ENCODE measurements at regions not wholly inside any gene's neighbourhood (a gene's known extent, or its start where the extent isn't known, plus 50 kb on each side); places are given as distances from the start of the nearest gene placed in this dataset.

DNA sequence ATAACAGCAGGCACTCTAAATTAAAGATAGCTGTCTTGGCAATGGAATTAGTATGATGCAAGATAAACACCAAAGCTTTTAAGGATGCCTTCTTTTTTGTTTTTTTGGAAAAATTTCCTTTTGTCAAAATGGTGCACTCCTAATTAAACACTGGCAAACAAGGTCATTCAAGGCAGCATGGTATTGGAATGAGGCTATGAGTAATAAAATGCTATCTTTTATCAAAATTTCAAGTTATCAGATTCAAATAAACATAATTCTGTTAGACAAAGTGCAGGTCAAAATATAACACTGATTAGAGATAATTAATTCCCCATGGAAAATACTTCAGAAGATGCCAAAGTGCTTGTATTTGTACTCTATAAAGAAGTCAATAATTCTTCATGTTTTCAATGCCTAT is 514.1 kb downstream of the TENT5A start:
- H3K9me2 ChIP-seq (replicated peaks; ENCODE audit: insufficient read depth): no peaks in the 10 kb centered on the region
- no peak for DNase-seq (ENCODE audit: low spot score)
- H3K9me3 ChIP-seq (ENCODE audit: low read depth): no peaks in the 10 kb centered on the region
- H3K4me3 ChIP-seq: no peak overlapping the region
- TF ChIP-seq, protein P1, sequence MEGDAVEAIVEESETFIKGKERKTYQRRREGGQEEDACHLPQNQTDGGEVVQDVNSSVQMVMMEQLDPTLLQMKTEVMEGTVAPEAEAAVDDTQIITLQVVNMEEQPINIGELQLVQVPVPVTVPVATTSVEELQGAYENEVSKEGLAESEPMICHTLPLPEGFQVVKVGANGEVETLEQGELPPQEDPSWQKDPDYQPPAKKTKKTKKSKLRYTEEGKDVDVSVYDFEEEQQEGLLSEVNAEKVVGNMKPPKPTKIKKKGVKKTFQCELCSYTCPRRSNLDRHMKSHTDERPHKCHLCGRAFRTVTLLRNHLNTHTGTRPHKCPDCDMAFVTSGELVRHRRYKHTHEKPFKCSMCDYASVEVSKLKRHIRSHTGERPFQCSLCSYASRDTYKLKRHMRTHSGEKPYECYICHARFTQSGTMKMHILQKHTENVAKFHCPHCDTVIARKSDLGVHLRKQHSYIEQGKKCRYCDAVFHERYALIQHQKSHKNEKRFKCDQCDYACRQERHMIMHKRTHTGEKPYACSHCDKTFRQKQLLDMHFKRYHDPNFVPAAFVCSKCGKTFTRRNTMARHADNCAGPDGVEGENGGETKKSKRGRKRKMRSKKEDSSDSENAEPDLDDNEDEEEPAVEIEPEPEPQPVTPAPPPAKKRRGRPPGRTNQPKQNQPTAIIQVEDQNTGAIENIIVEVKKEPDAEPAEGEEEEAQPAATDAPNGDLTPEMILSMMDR (IDR thresholded peaks at IDR 0.05; ENCODE audit: poor library complexity): no peak
- TF ChIP-seq EZH2phosphoT487 (IDR thresholded peaks at IDR 0.05; ENCODE audit: low read depth, severe bottlenecking, unreplicated experiment): no peak
- TF ChIP-seq EZH2 (IDR thresholded peaks at IDR 0.05; ENCODE audit: borderline replicate concordance): no peak
- no peaks in the 10 kb centered on the region for H3K27me3 ChIP-seq
- no peaks in the 10 kb centered on the region for H4K20me1 ChIP-seq (ENCODE audit: insufficient read depth, poor library complexity, severe bottlenecking)
- no peak overlapping the region for H3K4me2 ChIP-seq
- no peaks in the 10 kb centered on the region for H3K36me3 ChIP-seq (replicated peaks; ENCODE audit: insufficient read depth, low read depth)
- H3K27ac ChIP-seq: no peak overlapping the region
- no peak overlapping the region for H2AFZ ChIP-seq
- no peaks in the 10 kb centered on the region for H3K4me1 ChIP-seq (ENCODE audit: insufficient read depth)
- H3K79me2 ChIP-seq: no peaks in the 10 kb centered on the region

DNA sequence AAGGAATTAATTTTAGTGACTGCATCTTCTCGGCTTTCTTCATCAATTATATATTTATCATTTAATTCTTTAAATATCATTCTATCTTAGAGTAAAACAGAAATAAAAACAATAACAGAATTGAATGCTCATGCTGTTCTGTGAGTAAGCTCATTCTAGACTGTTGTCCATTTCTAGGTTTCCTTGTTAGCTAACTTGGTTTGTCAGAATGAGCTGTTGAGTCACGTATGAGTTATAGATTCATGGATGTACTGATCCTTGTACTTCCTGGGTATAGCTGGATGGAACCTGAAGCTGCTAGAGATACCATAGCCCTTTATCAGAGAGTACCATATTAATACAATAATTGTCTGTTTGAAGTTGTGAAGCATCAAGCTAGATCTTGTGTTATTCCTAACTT is 515.3 kb downstream of the TENT5A start:
- no peak overlapping the region for H3K4me3 ChIP-seq
- no peaks in the 10 kb centered on the region for H3K36me3 ChIP-seq (replicated peaks; ENCODE audit: insufficient read depth, low read depth)
- H3K27me3 ChIP-seq: no peaks in the 10 kb centered on the region
- 94% methylated on average over 2 of the region's 2 CpGs for WGBS (ENCODE audit: low lambda C conversion rate, missing lambda C conversion rate)
- no peaks in the 10 kb centered on the region for H4K20me1 ChIP-seq (ENCODE audit: insufficient read depth, poor library complexity, severe bottlenecking)
- no peak overlapping the region for H3K27ac ChIP-seq
- no peak overlapping the region for H3K4me2 ChIP-seq
- TF ChIP-seq, protein P1 (IDR thresholded peaks at IDR 0.05; ENCODE audit: poor library complexity): no peak
- TF ChIP-seq EZH2 (IDR thresholded peaks at IDR 0.05; ENCODE audit: borderline replicate concordance) (no peak), EZH2phosphoT487 (IDR thresholded peaks at IDR 0.05; ENCODE audit: low read depth, severe bottlenecking, unreplicated experiment) (no peak)
- H3K9me3 ChIP-seq (ENCODE audit: low read depth): no peaks in the 10 kb centered on the region
- H3K9me2 ChIP-seq (replicated peaks; ENCODE audit: insufficient read depth): no peaks in the 10 kb centered on the region
- H3K4me1 ChIP-seq (ENCODE audit: insufficient read depth): no peaks in the 10 kb centered on the region
- H2AFZ ChIP-seq: no peak overlapping the region
- no peaks in the 10 kb centered on the region for H3K79me2 ChIP-seq
- no peak for DNase-seq (ENCODE audit: low spot score)

DNA sequence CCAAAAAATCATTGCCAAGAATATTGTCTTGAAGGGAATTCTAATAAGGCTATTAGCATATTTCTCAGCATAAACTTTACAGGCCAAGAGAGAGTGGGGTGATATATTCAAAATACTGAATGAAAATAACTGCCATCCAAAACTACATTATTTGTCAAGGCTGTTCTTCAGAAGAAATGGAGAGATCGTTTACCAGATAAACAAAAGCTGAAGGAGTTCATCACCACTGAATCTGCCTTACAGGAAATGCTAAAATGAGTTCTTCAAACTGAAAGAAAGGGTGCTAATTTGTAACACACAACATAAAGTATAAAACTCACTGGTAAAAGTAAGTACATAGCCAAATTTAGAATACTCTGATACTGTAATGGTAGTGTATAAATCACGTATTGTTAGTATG is 517.0 kb downstream of the TENT5A start:
- Histone ChIP-seq H3K9me3 (ENCODE audit: low read depth) (no peaks in the 10 kb centered on the region), H3K36me3 (replicated peaks; ENCODE audit: insufficient read depth, low read depth) (no peaks in the 10 kb centered on the region), H3K4me3 (no peak overlapping the region), H3K79me2 (no peaks in the 10 kb centered on the region), H3K4me1 (ENCODE audit: insufficient read depth) (no peaks in the 10 kb centered on the region), H3K27ac (no peak overlapping the region), H2AFZ (no peak overlapping the region), H3K27me3 (no peaks in the 10 kb centered on the region), H3K9me2 (replicated peaks; ENCODE audit: insufficient read depth) (no peaks in the 10 kb centered on the region), H4K20me1 (ENCODE audit: insufficient read depth, poor library complexity, severe bottlenecking) (no peaks in the 10 kb centered on the region), H3K4me2 (no peak overlapping the region)
- no peak for DNase-seq (ENCODE audit: low spot score)
- no peak for TF ChIP-seq EZH2phosphoT487 (IDR thresholded peaks at IDR 0.05; ENCODE audit: low read depth, severe bottlenecking, unreplicated experiment)
- TF ChIP-seq, protein P1 (IDR thresholded peaks at IDR 0.05; ENCODE audit: poor library complexity): no peak
- no peak for TF ChIP-seq EZH2 (IDR thresholded peaks at IDR 0.05; ENCODE audit: borderline replicate concordance)
- WGBS (ENCODE audit: low lambda C conversion rate, missing lambda C conversion rate): 87% methylated on average over 2 of the region's 2 CpGs

DNA sequence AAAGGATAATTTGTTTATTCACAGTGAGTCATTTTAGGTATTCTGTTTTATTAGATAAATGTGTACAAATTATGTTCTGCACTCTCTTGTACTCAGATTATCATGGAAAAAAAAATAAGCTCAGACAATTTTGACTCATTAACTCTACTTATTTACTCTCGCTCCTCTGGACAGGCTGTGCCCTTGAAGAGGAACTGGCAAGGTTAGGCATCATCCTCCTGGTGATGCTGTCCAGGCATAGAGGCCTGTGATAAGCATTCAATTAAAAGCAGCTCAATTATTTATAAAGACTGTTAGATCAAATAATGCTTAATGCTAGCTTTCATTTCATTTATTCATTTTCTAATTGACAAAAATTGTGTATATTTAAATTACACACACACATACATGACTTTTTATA is 518.5 kb downstream of the TENT5A start:
- Histone ChIP-seq H3K27ac (no peak overlapping the region), H3K27me3 (no peaks in the 10 kb centered on the region), H3K36me3 (replicated peaks; ENCODE audit: insufficient read depth, low read depth) (no peaks in the 10 kb centered on the region), H3K9me3 (ENCODE audit: low read depth) (no peaks in the 10 kb centered on the region), H4K20me1 (ENCODE audit: insufficient read depth, poor library complexity, severe bottlenecking) (no peaks in the 10 kb centered on the region), H2AFZ (no peak overlapping the region), H3K9me2 (replicated peaks; ENCODE audit: insufficient read depth) (no peaks in the 10 kb centered on the region), H3K4me2 (no peak overlapping the region), H3K4me3 (no peak overlapping the region), H3K79me2 (no peaks in the 10 kb centered on the region), H3K4me1 (ENCODE audit: insufficient read depth) (no peaks in the 10 kb centered on the region)
- no peak for DNase-seq (ENCODE audit: low spot score)
- WGBS (ENCODE audit: low lambda C conversion rate, missing lambda C conversion rate): 77% methylated on average over 1 of the region's 1 CpG
- TF ChIP-seq EZH2phosphoT487 (IDR thresholded peaks at IDR 0.05; ENCODE audit: low read depth, severe bottlenecking, unreplicated experiment) (no peak), EZH2 (IDR thresholded peaks at IDR 0.05; ENCODE audit: borderline replicate concordance) (no peak)
- TF ChIP-seq, protein P1 (IDR thresholded peaks at IDR 0.05; ENCODE audit: poor library complexity): no peak

Data from hepatocyte (in vitro differentiated cells).